Activated naive CD8-positive, alpha-beta T cell treated with anti-CD3 and anti-CD28 coated beads, Interleukin-2, amount 10 ng/mL, durations not matched to agents 7 days and 5 days (primary cell): ENCODE measurements at regions not wholly inside any gene's neighbourhood (a gene's known extent, or its start where the extent isn't known, plus 50 kb on each side); places are given as distances from the start of the nearest gene placed in this dataset.
A peak's percentile ranks its signal among the peaks of the same experiment; 100 is the strongest.

Experiments used
- ATAC-seq: fragments of 150-1000 bp; cut with Tn5 transposase; one replicate; pipeline ENCODE4 v1.10.0; 2021; ENCODE audit warnings: low read depth, moderate library complexity
- POLR2A ChIA-PET: fragments of 350-600 bp; sonication (Branson Sonifier 250); formaldehyde crosslinking; loops from one replicate; lab custom pipeline; 2021; ENCODE audit warnings: antibody characterized with exemption; lab: Charles Lee
- DNase-seq: peaks from one replicate; pipeline ENCODE4 v3.0.0; 2021
- H3K27ac Mint-ChIP-seq: one replicate; pipeline ENCODE4 v1.8.0; 2022; ENCODE audit warnings: mild to moderate bottlenecking, mixed read lengths
- H3K27me3 Mint-ChIP-seq: one replicate; pipeline ENCODE4 v1.8.0; 2022; ENCODE audit warnings: mild to moderate bottlenecking, moderate library complexity, mixed read lengths
- H3K36me3 Mint-ChIP-seq: one replicate; pipeline ENCODE4 v1.8.0; 2021; ENCODE audit warnings: mild to moderate bottlenecking, mixed read lengths
- H3K4me1 Mint-ChIP-seq: one replicate; pipeline ENCODE4 v1.8.0; 2021; ENCODE audit warnings: mixed read lengths
- H3K4me3 Mint-ChIP-seq: one replicate; pipeline ENCODE4 v1.8.0; 2022; ENCODE audit warnings: mild to moderate bottlenecking, moderate library complexity, mixed read lengths
- H3K9me3 Mint-ChIP-seq: one replicate; pipeline ENCODE4 v1.8.0; 2021; ENCODE audit warnings: mixed read lengths

DNA sequence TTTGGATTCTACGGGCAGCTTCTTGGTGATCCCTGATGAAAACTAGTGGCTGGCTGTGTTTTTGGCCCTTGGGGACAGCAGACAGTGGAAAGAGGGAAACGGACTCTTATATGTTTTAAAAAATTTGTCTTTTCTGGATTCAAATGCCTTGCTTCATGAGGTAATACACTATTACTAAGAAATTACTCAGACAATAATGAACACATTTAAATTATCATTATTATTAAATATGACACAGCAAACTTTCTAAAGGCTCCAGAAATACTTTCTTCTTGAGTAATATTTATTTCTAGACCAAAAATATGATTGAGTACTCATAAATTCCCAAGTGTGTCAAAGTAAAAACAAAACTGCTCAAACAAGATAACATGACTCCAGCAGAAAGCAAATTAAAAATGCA, 520.7 kb upstream of the AADAT start:
- POLR2A ChIA-PET = no interaction called here
- no peak overlapping the region for H3K27ac Mint-ChIP-seq
- no peaks in the 10 kb centered on the region for H3K27me3 Mint-ChIP-seq
- DNase-seq (no peak), ATAC-seq (no peak)
- H3K36me3 Mint-ChIP-seq = no peaks in the 10 kb centered on the region
- peaks cover 3% of the 10 kb centered on the region for H3K9me3 Mint-ChIP-seq
- no peaks in the 10 kb centered on the region for H3K4me1 Mint-ChIP-seq
- H3K4me3 Mint-ChIP-seq = no peak overlapping the region

DNA sequence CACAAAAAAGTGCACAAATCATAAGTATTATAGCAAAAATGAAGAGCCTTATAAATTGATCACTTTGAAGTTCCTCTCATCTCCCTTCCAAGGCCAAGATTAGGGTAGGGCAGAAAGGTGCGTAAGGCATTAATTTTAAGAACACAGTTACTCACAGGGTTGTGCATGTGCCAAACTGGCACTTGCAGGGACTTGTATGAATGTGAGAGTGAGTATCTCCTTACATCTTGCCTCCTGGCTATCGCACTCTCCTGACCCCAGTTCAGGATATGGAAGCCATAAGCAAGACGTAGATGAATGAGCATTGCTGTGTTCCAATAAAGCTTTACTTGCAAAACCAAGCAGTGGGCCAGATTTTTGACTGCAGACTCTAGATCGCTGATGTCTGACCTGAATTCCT, 510.1 kb upstream of the AADAT start:
- Mint-ChIP-seq H3K27me3 (no peaks in the 10 kb centered on the region), H3K4me3 (no peak overlapping the region), H3K9me3 (no peaks in the 10 kb centered on the region), H3K27ac (no peak overlapping the region), H3K4me1 (no peaks in the 10 kb centered on the region), H3K36me3 (no peaks in the 10 kb centered on the region)
- ATAC-seq (no peak), DNase-seq (no peak)
- POLR2A ChIA-PET = no interaction called here

DNA sequence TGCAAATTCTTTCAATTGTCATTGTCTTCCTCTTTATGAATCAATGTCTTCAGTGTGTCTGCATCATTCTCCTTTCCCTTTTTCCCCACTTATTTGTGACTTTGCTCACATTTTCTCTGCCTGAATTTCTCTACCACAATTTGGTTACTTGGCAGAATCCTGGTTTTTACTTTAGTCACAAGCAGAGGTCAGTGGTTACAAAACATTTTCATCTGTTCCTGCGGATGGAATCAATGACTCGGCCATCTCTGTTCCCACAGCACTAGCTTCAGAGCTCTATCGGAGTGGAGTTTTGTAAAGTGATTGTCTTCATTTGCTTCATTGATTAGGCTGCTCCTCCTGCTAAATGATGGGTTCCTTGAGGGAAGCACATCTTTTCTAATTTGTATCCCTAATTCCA, 501.3 kb upstream of the AADAT start:
- Mint-ChIP-seq H3K4me3 (no peak overlapping the region), H3K9me3 (no peaks in the 10 kb centered on the region), H3K36me3 (no peaks in the 10 kb centered on the region), H3K27ac (no peak overlapping the region), H3K4me1 (no peaks in the 10 kb centered on the region), H3K27me3 (no peaks in the 10 kb centered on the region)
- POLR2A ChIA-PET = no interaction called here
- ATAC-seq (no peak), DNase-seq (no peak)

DNA sequence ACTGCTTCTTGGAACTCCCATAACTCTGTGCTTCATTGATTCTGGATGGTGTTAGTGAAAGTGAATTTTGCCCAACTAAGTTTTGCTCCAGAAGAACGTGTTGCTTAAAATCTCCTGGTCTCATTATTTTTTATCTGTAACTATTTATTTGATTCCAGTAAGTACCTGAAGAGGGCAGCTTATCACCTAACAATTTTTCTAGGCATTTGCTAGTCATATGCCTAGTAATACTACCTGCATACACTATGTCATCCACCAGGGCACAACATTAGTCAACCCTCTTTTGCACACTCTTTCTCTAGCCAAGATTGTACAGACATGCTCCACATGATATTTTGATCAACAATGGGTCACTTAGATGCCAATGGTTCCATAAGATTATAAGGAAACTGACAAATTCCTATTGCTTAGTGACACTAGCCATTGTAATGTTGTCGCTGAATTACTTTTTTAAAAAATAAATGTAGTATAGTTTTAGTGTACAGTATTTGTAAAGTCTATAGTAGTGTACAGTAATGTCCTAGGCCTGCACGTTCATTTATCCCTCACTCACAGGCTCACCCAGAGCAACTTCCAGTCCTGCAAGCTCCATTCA, 499.9 kb upstream of the AADAT start:
- POLR2A ChIA-PET = no interaction called here
- Mint-ChIP-seq H3K4me3 (no peak overlapping the region), H3K27ac (no peak overlapping the region), H3K27me3 (no peaks in the 10 kb centered on the region), H3K9me3 (no peaks in the 10 kb centered on the region), H3K36me3 (no peaks in the 10 kb centered on the region), H3K4me1 (no peaks in the 10 kb centered on the region)
- ATAC-seq (no peak), DNase-seq (no peak)

DNA sequence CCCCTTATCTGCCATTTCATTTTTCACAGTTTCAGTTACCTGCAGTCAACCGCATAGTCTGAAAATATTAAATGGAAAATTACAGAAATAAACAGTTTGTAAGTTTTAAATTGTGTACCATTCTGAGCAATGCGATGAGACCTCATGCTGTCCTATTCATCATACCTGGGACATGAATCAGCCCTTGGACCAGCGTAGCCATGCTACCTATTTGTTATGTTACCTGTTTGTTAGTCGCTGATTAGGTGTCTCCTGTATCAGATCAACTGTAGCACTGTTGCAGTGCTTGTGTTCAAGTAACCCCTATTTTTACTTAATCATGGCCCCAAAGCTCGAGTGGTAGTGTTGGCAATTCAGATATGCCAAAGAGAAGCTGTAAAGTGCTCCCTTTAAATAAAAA, 492.2 kb upstream of the AADAT start:
- Mint-ChIP-seq H3K27me3 (no peaks in the 10 kb centered on the region), H3K36me3 (no peaks in the 10 kb centered on the region), H3K27ac (no peak overlapping the region), H3K4me1 (no peaks in the 10 kb centered on the region), H3K9me3 (peaks cover 10% of the 10 kb centered on the region), H3K4me3 (no peak overlapping the region)
- DNase-seq (no peak), ATAC-seq (no peak)
- POLR2A ChIA-PET = no interaction called here

DNA sequence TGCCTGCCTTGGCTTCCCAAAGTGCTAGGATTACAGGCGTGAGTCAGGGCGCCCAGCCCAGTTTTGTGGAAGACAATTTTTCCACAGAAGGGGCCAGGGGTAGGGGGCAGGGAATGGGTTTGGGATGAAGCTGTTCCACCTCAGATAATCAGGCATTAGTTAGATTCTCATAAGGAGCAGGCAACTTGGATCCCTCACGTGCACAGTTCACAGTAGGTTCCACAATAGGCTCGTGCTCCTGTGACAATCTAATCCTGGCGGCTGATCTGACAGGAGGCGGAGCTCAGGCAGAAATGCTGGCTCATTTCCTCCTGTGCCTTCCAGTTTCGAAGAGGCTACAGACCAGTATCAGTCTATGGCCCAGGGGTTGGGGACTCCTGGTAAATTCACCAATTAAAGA, 491.6 kb upstream of the AADAT start:
- Mint-ChIP-seq H3K27me3 (no peaks in the 10 kb centered on the region), H3K27ac (no peak overlapping the region), H3K9me3 (peaks cover 10% of the 10 kb centered on the region), H3K4me1 (no peaks in the 10 kb centered on the region), H3K36me3 (no peaks in the 10 kb centered on the region), H3K4me3 (no peak overlapping the region)
- POLR2A ChIA-PET = no interaction called here
- DNase-seq = no peak
- ATAC-seq = no peak

DNA sequence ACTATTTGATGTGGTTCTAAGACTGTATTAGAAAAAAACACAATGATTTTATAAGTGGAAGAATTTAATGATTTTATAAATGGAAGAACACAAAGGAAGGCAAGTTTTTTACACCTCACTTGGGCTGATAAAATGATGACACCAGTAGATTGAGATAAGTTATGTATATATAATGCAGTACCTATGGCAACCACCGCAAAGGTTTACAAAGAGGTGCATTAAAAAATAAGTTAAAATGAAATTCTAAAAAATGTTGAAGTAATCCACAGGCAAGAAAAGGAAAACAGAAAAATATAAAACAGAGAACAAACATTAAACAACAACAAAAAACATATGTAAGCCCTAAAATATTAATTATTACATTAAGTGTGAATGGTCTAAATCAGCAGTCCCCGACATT, 490.9 kb upstream of the AADAT start:
- POLR2A ChIA-PET = no interaction called here
- no peak for ATAC-seq
- Mint-ChIP-seq H3K4me1 (no peaks in the 10 kb centered on the region), H3K27ac (no peak overlapping the region), H3K27me3 (no peaks in the 10 kb centered on the region), H3K9me3 (peaks cover 10% of the 10 kb centered on the region), H3K4me3 (no peak overlapping the region), H3K36me3 (no peaks in the 10 kb centered on the region)
- no peak for DNase-seq

DNA sequence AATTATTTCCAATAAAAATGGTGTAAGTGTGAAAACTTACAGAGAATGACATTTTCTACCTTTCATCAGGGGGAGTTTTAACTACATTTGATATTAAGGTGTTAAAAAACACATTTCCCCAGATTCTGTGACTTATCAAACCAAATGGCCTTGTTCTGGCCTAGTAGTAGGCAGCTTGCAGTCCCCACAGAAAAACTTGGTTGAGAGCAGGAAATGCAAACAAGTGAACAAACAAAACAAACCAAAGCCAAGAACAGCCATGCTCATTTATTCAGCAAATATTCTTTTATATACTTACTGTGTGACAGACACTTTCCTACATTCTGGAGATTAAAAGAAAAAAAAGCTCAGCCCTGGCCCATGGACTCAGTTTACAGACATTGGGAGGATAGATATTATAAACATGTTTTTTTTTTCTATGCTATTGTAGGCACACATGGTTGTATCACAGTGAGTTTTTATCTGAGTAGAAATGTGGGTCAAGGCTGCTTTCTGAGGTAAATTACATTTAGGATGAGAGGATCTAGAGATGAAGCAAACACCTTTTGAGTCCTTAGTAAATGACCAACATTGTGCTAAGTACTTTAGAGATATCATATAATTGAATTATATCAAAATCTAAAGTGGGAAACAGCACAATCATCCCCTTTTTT, 449.2 kb upstream of the AADAT start:
- no peaks in the 10 kb centered on the region for H3K36me3 Mint-ChIP-seq
- no peaks in the 10 kb centered on the region for H3K4me1 Mint-ChIP-seq
- DNase-seq = no peak
- H3K27ac Mint-ChIP-seq = no peak overlapping the region
- no peak for ATAC-seq
- H3K4me3 Mint-ChIP-seq = no peak overlapping the region
- H3K9me3 Mint-ChIP-seq = no peaks in the 10 kb centered on the region
- POLR2A ChIA-PET = no interaction called here
- no peaks in the 10 kb centered on the region for H3K27me3 Mint-ChIP-seq

DNA sequence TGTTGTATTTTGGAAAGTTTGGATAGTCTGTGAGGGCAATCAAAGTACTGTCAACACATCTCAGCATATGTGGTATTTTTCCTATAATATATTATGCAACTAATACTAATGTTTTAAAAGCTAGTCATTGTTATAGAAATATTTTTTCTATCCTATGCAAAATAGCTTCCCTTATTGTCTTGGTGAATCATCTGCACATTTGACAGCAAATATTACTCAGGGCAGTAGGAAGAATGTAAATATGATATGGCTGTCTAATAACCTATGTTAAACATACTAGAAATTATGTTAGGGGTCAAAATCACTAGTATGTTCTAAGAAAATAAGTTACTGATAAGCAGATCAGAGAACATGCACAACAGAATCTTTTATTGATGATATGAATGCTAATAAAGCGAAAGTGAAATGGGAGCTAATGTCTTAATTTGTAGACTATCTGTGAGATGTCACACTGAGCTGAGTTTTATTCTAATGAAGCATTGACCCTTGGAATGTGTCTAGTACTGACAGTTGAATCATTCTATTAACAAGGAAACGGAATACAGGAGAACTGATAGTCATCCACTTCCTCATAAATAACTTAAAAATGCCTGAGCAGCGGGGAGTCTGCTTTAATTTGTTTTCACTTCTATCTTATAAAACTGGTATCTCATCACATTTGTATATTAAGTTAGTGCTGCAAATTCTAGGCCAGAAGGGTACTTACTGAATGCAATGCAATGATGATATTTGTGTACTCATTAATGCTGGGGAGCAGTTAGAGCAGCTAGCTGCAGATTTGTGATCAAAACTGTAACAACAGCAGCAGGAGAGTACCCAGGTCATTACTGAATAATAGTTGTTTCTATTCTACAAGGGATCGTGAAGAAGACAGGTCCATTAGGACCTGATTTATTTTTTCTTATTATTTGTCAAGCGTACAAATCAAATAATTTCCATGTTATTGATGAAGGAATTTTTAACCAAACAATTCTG, 440.3 kb upstream of the AADAT start:
- POLR2A ChIA-PET = no interaction called here
- Mint-ChIP-seq H3K9me3 (peaks cover 2% of the 10 kb centered on the region), H3K4me3 (no peak overlapping the region), H3K27me3 (no peaks in the 10 kb centered on the region), H3K36me3 (no peaks in the 10 kb centered on the region), H3K27ac (no peak overlapping the region), H3K4me1 (no peaks in the 10 kb centered on the region)
- no peak for DNase-seq
- no peak for ATAC-seq

DNA sequence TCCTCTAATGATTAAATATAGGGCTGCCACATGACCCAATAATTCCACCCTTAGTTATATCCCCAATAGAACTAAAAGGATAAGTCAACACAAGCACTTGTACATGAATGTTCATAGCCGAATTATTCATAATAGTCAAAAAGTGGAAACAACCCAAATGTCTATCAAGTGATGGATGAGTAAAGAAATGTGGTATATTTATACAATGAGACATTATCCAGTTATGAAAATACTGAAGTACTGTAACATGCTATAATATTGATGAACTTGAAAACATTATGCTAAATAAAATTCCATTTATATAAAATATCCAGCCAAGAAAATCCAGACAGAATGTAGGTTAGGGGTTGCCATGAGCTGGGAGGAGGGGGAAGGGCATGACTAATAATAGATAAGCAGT, 436.7 kb upstream of the AADAT start:
- Mint-ChIP-seq H3K4me1 (no peaks in the 10 kb centered on the region), H3K4me3 (no peak overlapping the region), H3K36me3 (no peaks in the 10 kb centered on the region), H3K27ac (no peak overlapping the region), H3K27me3 (no peaks in the 10 kb centered on the region), H3K9me3 (peaks cover 2% of the 10 kb centered on the region)
- DNase-seq (no peak), ATAC-seq (no peak)
- POLR2A ChIA-PET = no interaction called here

DNA sequence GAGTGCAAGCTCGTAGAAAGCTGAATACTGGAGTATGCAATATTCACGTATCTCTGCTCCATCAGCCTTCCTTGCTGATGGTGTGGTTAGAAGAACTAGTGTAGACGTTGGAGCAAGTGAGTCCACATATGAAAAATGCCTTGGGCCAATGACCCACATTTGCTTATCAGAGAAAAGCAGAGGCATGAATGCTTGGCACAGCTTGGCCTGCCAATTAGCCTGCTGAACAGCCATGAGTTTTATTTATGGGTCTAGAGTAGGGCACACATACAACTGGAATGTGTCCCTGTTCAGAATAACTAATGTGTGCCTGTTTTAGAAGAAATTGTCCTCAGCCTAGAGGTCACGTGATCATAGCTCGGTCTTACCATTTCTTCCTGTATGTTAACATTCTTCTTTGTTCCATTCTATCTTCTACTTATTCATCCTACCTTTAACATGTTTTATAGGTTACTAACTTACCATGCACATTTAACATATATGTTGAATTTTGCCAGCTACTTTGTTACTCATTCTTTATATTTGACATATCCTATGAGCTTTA, 432.7 kb upstream of the AADAT start:
- H3K4me3 Mint-ChIP-seq = no peak overlapping the region
- no peaks in the 10 kb centered on the region for H3K36me3 Mint-ChIP-seq
- H3K27ac Mint-ChIP-seq = no peak overlapping the region
- no peaks in the 10 kb centered on the region for H3K4me1 Mint-ChIP-seq
- H3K27me3 Mint-ChIP-seq = no peaks in the 10 kb centered on the region
- no peak for DNase-seq
- POLR2A ChIA-PET = no interaction called here
- ATAC-seq = no peak
- peaks cover 4% of the 10 kb centered on the region for H3K9me3 Mint-ChIP-seq

DNA sequence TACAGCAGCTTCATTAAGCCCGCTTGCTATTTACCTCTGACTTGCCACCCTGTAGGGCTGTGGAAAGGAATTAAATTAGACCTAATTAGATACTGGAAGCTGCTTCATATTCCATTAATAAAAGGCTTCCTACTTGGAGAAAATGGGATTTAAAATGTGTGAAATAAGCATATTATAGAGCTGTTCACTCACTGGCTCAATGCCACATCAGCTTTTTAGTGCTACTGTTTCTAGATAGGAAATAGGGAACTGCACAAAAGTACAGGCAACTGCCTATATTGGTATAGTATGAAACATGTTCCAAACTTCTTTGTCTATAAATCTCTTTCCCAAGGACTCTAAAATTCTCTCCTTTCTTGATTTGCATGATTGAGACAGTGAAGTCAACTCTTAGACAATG, 407.9 kb upstream of the AADAT start:
- no peaks in the 10 kb centered on the region for H3K27me3 Mint-ChIP-seq
- H3K9me3 Mint-ChIP-seq = no peaks in the 10 kb centered on the region
- POLR2A ChIA-PET = no interaction called here
- peak overlapping the region; percentile 73 for H3K4me3 Mint-ChIP-seq
- DNase-seq (no peak), ATAC-seq (no peak)
- H3K27ac Mint-ChIP-seq = no peak overlapping the region
- no peaks in the 10 kb centered on the region for H3K4me1 Mint-ChIP-seq
- no peaks in the 10 kb centered on the region for H3K36me3 Mint-ChIP-seq

DNA sequence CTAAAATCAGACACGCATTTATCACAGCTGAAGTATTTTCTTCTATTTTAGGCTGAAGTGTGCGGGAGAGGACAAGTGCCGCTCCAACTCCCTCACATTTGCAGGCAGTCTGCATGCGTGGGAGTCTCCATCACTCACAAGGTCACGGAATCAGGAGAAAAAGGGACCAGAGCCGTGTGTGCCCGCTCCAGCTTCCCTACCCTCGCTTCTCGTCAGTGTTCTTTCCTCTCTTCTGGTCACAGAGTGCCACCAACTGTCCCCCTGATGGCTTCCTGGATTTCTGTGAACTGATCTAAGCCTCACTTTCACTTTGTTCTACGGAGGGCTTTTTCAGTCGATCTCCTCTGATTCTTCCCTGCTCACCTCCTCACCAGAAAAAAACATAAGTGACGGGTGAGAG, 407.4 kb upstream of the AADAT start:
- H3K4me1 Mint-ChIP-seq = no peaks in the 10 kb centered on the region
- no peaks in the 10 kb centered on the region for H3K36me3 Mint-ChIP-seq
- no peak overlapping the region for H3K27ac Mint-ChIP-seq
- DNase-seq = no peak
- no peaks in the 10 kb centered on the region for H3K27me3 Mint-ChIP-seq
- no peaks in the 10 kb centered on the region for H3K9me3 Mint-ChIP-seq
- H3K4me3 Mint-ChIP-seq = peak overlapping the region; percentile 73
- POLR2A ChIA-PET = no interaction called here
- peak; percentile 52 for ATAC-seq

DNA sequence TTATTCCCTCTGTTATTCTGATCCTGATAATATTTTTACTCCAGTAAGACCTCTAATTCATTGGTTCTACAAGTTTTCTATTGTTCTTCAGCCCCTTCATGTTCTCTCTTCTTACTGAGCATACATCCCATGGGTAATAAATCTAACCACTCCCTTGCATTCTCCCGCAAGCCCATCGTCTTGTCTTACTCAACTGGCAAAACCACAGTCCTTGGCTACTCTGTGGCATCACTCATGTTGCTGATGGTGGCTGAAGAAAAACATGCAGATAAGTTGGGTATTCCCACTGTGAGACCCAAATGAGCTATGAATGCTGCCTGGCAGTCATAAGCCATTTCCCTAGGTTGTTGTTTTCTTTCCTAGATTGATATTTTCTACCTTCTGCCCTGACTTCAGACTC, 402.2 kb upstream of the AADAT start:
- no peak overlapping the region for H3K4me3 Mint-ChIP-seq
- no peaks in the 10 kb centered on the region for H3K36me3 Mint-ChIP-seq
- H3K27me3 Mint-ChIP-seq = no peaks in the 10 kb centered on the region
- H3K27ac Mint-ChIP-seq = no peak overlapping the region
- DNase-seq (no peak), ATAC-seq (no peak)
- no peaks in the 10 kb centered on the region for H3K9me3 Mint-ChIP-seq
- no peaks in the 10 kb centered on the region for H3K4me1 Mint-ChIP-seq
- POLR2A ChIA-PET = no interaction called here
